GM13976 (cell line): ENCODE measurements at regions not wholly inside any gene's neighbourhood (a gene's known extent, or its start where the extent isn't known, plus 50 kb on each side); places are given as distances from the start of the nearest gene placed in this dataset.

Experiments used
- DNase-seq: peaks from one replicate; pipeline ENCODE4 v3.0.0; 2012; ENCODE audit warnings: low spot score
- CTCF ChIP-seq: IDR thresholded peaks from 2 replicates; pipeline ENCODE4 v1.5.1; 2012; ENCODE audit warnings: borderline replicate concordance, mild to moderate bottlenecking; ENCODE audit not compliant: insufficient read depth; ENCODE audit errors: extremely low read depth, missing control alignments, control extremely low read depth
- in situ Hi-C: fragments of 300-500 bp; cut with MboI; formaldehyde crosslinking; loops from one replicate; pipeline ENCODE4 v1.12.0; 2022; ENCODE audit warnings: low sequenced_read_pairs, mixed read lengths, inconsistent platforms; ENCODE audit not compliant: unreplicated experiment

GRCh38 chr12:42643881-42644579 is 54.5 kb upstream of the PRICKLE1 start:
- TF ChIP-seq CTCF = no peak
- in situ Hi-C loops = no loop called here
- DNase-seq = no peak

- TF ChIP-seq CTCF = no peak
- DNase-seq = no peak
- in situ Hi-C loops = no loop called here
Measured at GRCh38 chr12:42641221-42641885, 51.8 kb upstream of the PRICKLE1 start.

- DNase-seq = no peak
- no peak for TF ChIP-seq CTCF
- in situ Hi-C loops = no loop called here
Measured at GRCh38 chr12:42640391-42640790, 50.8 kb upstream of the PRICKLE1 start.

DNA sequence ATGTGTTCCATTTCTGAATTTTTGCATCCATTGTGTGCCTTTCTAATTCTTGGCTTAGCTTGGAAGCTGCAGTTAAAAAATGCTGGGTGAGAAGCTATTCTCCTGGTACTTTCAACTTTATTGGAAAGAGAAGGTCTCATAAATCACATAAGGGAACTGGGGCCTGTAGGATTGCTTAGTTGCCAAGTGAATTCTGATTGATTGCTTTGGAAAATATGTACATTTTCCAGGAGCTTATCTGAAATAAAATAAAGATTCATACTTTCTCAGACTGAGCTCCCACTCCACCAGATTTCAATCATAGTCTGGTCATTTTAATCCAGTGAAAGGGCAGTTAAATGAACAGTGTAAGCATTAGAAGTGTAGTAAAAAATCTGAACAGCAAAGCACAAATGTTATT is 50.0 kb upstream of the PRICKLE1 start:
- in situ Hi-C loops = no loop called here
- DNase-seq = no peak
- no peak for TF ChIP-seq CTCF
